SK-N-SH (cell line): ENCODE measurements at regions not wholly inside any gene's neighbourhood (a gene's known extent, or its start where the extent isn't known, plus 50 kb on each side); places are given as distances from the start of the nearest gene placed in this dataset.

Experiments
- CTCF ChIA-PET: fragments of 300-600, 350-600 bp; formaldehyde crosslinking; extraction: SDS; loops from one replicate; lab custom pipeline; 2021; lab: Yijun Ruan, JAX
- POLR2A ChIA-PET: fragments of 350-600 bp; sonication (Branson Sonifier 250); formaldehyde crosslinking; extraction: SDS; loops from one replicate; lab custom pipeline; 2020; ENCODE audit warnings: antibody characterized with exemption, inconsistent platforms; lab: Yijun Ruan, JAX
- DNase-seq: peaks from one replicate; pipeline ENCODE4 v3.0.0; 2012
- H2AFZ ChIP-seq: fragments of 200-600 bp; sonication (generic); 2 replicates; pipeline ENCODE4 v1.8.1; 2016; ENCODE audit warnings: antibody characterized with exemption, mild to moderate bottlenecking, low read depth
- H3F3A ChIP-seq: fragments of 200-600 bp; sonication (generic); replicated peaks from 2 replicates; pipeline ENCODE3; 2016; ENCODE audit warnings: antibody characterized with exemption, mild to moderate bottlenecking; ENCODE audit not compliant: insufficient read depth
- H3K27ac ChIP-seq, 2 experiments: fragments of 200-500 bp in 1 of 2; fragments of 200-600 bp in 1 of 2; sonication (Bioruptor generic) in 1 of 2; sonication (generic), shearing (Covaris generic) in 1 of 2; 2 replicates each; pipeline versions ENCODE4 v1.5.1 to v1.6.1; 2014 to 2016; ENCODE audit warnings: low read depth in 2 of 2, inconsistent platforms in 1 of 2, low read length in 1 of 2, mild to moderate bottlenecking in 1 of 2, mixed read lengths in 1 of 2
- H3K27me3 ChIP-seq: fragments of 200-600 bp; sonication (generic), shearing (Covaris generic); 2 replicates; pipeline ENCODE4 v1.6.1; 2016; ENCODE audit warnings: mixed run types; ENCODE audit not compliant: insufficient read depth
- H3K36me3 ChIP-seq, 2 experiments: fragments of 200-500 bp in 1 of 2; fragments of 200-600 bp in 1 of 2; sonication (Bioruptor generic) in 1 of 2; sonication (generic) in 1 of 2; replicated peaks in 1 of 2; 2 replicates each; pipeline versions ENCODE3 to v1.5.1; 2014 to 2016; ENCODE audit warnings: low read length in 1 of 2, mild to moderate bottlenecking in 1 of 2; ENCODE audit not compliant: insufficient read depth in 2 of 2, control insufficient read depth in 1 of 2
- H3K4me1 ChIP-seq, 2 experiments: fragments of 200-500 bp in 1 of 2; fragments of 200-600 bp in 1 of 2; sonication (Bioruptor generic) in 1 of 2; sonication (generic), shearing (Covaris generic) in 1 of 2; 2 replicates each; pipeline versions ENCODE4 v1.5.1 to v1.6.1; 2014 to 2016; ENCODE audit warnings: low read depth in 1 of 2, low read length in 1 of 2, mixed run types in 1 of 2; ENCODE audit not compliant: insufficient read depth in 2 of 2, control insufficient read depth in 1 of 2
- H3K4me2 ChIP-seq: fragments of 200-600 bp; sonication (generic), shearing (Covaris generic); 2 replicates; pipeline ENCODE4 v1.6.1; 2017; ENCODE audit warnings: mixed run types
- H3K4me3 ChIP-seq, 2 experiments: fragments of 200-500 bp in 1 of 2; fragments of 200-600 bp in 1 of 2; sonication (Bioruptor generic) in 1 of 2; sonication (generic), shearing (Covaris generic) in 1 of 2; 2 replicates each; pipeline versions ENCODE4 v1.5.1 to v1.8.1; 2014 to 2016; ENCODE audit warnings: low read depth in 2 of 2, inconsistent platforms in 1 of 2, low read length in 1 of 2, mild to moderate bottlenecking in 1 of 2, mixed read lengths in 1 of 2, moderate library complexity in 1 of 2
- H3K79me2 ChIP-seq: fragments of 200-600 bp; sonication (generic); 2 replicates; pipeline ENCODE4 v1.8.1; 2017; ENCODE audit warnings: mild to moderate bottlenecking; ENCODE audit not compliant: insufficient read depth
- H3K9ac ChIP-seq: fragments of 200-600 bp; sonication (generic); 2 replicates; pipeline ENCODE4 v1.6.1; 2017; ENCODE audit warnings: mixed run types
- H3K9me2 ChIP-seq: fragments of 200-600 bp; sonication (generic); 2 replicates; pipeline ENCODE4 v1.6.1; 2017; ENCODE audit warnings: mixed run types
- H3K9me3 ChIP-seq: fragments of 200-600 bp; sonication (generic); 2 replicates; pipeline ENCODE4 v1.6.1; 2017; ENCODE audit warnings: mixed run types, mild to moderate bottlenecking, moderate library complexity
- H4K20me1 ChIP-seq: fragments of 200-600 bp; sonication (generic); 2 replicates; pipeline ENCODE4 v1.6.1; 2017; ENCODE audit warnings: mild to moderate bottlenecking, mixed run types; ENCODE audit not compliant: insufficient read depth
- ELF1 ChIP-seq: IDR thresholded peaks from 2 replicates; pipeline ENCODE4 v1.4.0; 2012
- EZH2phosphoT487 ChIP-seq: fragments of 200-600 bp; sonication (generic); IDR thresholded peaks from 2 replicates; pipeline ENCODE4 v1.6.1; 2017; ENCODE audit warnings: low read depth, mixed run types, mild to moderate bottlenecking, antibody characterized with exemption, moderate library complexity, borderline replicate concordance
- FOSL2 ChIP-seq: IDR thresholded peaks from 2 replicates; pipeline ENCODE4 v1.4.0; 2012; ENCODE audit warnings: low read depth, mild to moderate bottlenecking, moderate library complexity, borderline replicate concordance
- FOXJ3 ChIP-seq: sonication (generic); formaldehyde crosslinking; IDR thresholded peaks from 2 replicates; pipeline ENCODE4 v1.5.1; 2020; ENCODE audit warnings: mild to moderate bottlenecking, missing genetic modification reagents
- GABPA ChIP-seq: IDR thresholded peaks from 2 replicates; pipeline ENCODE4 v1.4.0; 2012; ENCODE audit warnings: low read depth, mild to moderate bottlenecking
- IRF3 ChIP-seq: fragments of 150-350 bp; IDR thresholded peaks from 2 replicates; pipeline ENCODE4 v1.6.1; 2016; ENCODE audit warnings: mild to moderate bottlenecking, low read depth, low read length
- MAX ChIP-seq: IDR thresholded peaks from 2 replicates; pipeline ENCODE4 v1.4.0; 2012; ENCODE audit warnings: low read depth
- MEF2A ChIP-seq: IDR thresholded peaks from 2 replicates; pipeline ENCODE4 v1.4.0; 2012; ENCODE audit warnings: low read depth, borderline replicate concordance
- MXI1 ChIP-seq: IDR thresholded peaks from 2 replicates; pipeline ENCODE4 v1.6.1; 2012; ENCODE audit warnings: mild to moderate bottlenecking, low read depth, low read length, improper control_type of control experiment
- PBX3 ChIP-seq: IDR thresholded peaks from 2 replicates; pipeline ENCODE4; 2012
- POLR2AphosphoS5 ChIP-seq: IDR thresholded peaks from 2 replicates; pipeline ENCODE4 v1.6.1; 2012; ENCODE audit warnings: low read depth, low read length
- RAD21 ChIP-seq: IDR thresholded peaks from 2 replicates; pipeline ENCODE4 v1.6.1; 2012; ENCODE audit warnings: mild to moderate bottlenecking, low read length
- RCOR1 ChIP-seq: fragments of 150-350 bp; IDR thresholded peaks from 2 replicates; pipeline ENCODE4 v1.6.1; 2017; ENCODE audit warnings: antibody characterized with exemption, low read length
- RFX5 ChIP-seq: IDR thresholded peaks from 2 replicates; pipeline ENCODE4 v1.6.1; 2012; ENCODE audit warnings: mild to moderate bottlenecking, improper control_type of control experiment, low read length
- TCF12 ChIP-seq: IDR thresholded peaks from 2 replicates; pipeline ENCODE4 v1.4.0; 2012
- USF2 ChIP-seq: fragments of 150-350 bp; IDR thresholded peaks from 2 replicates; pipeline ENCODE4 v1.6.1; 2017; ENCODE audit warnings: antibody characterized with exemption, low read length, low read depth, borderline replicate concordance
- YY1 ChIP-seq: IDR thresholded peaks from 2 replicates; pipeline ENCODE4 v1.4.0; 2012; ENCODE audit warnings: low read depth, mild to moderate bottlenecking
- ZBTB33 ChIP-seq: IDR thresholded peaks from 2 replicates; pipeline ENCODE4 v1.4.0; 2012; ENCODE audit warnings: low read depth, borderline replicate concordance
- WGBS: methylation state at CpG from one replicate; pipeline ENCODE4 v1.1.6; 2017; ENCODE audit warnings: low lambda C conversion rate; 5-methylcytosine and 5-hydroxymethylcytosine counted together

- H3F3A ChIP-seq = peaks cover 10% of the 10 kb centered on the region
- H3K4me1 ChIP-seq = no peaks in the 10 kb centered on the region; a peak in 1 of 4 replicates
- no peaks in the 10 kb centered on the region for H4K20me1 ChIP-seq
- H3K36me3 ChIP-seq = no peaks in the 10 kb centered on the region
- POLR2A ChIA-PET = no interaction called here
- no peaks in the 10 kb centered on the region for H3K9me3 ChIP-seq
- CTCF ChIA-PET = no interaction called here
- H3K27me3 ChIP-seq = no peaks in the 10 kb centered on the region
- no peak for TF ChIP-seq RFX5
- no peak for TF ChIP-seq YY1
- TF ChIP-seq GABPA = no peak
- no peak for TF ChIP-seq ELF1
- TF ChIP-seq FOXJ3 (CRISPR knock-in tag) = no peak
- TF ChIP-seq TCF12 = no peak
- no peak for TF ChIP-seq EZH2phosphoT487
- no peak for TF ChIP-seq PBX3
- no peak for TF ChIP-seq MXI1
- no peak for TF ChIP-seq FOSL2
- TF ChIP-seq RAD21 = no peak
- H3K4me2 ChIP-seq = no peak overlapping the region
- H3K27ac ChIP-seq = no peak overlapping the region
- no peak overlapping the region for H2AFZ ChIP-seq
- no peaks in the 10 kb centered on the region for H3K79me2 ChIP-seq
- no peaks in the 10 kb centered on the region for H3K9me2 ChIP-seq
- H3K9ac ChIP-seq = no peak overlapping the region
- H3K4me3 ChIP-seq = no peak overlapping the region
- 38% methylated on average over 1 of the region's 1 CpG for WGBS
- no peak for DNase-seq
Measured at GRCh38 chr4:125498981-125499380, 184.2 kb downstream of the FAT4 start.

- Histone ChIP-seq H3K4me2 (no peak overlapping the region), H3K27ac (no peak overlapping the region), H4K20me1 (no peaks in the 10 kb centered on the region), H3F3A (peaks cover 10% of the 10 kb centered on the region), H2AFZ (no peak overlapping the region), H3K27me3 (no peaks in the 10 kb centered on the region), H3K9me2 (no peaks in the 10 kb centered on the region), H3K36me3 (no peaks in the 10 kb centered on the region), H3K4me1 (no peaks in the 10 kb centered on the region; a peak in 1 of 4 replicates), H3K9ac (no peak overlapping the region), H3K79me2 (no peaks in the 10 kb centered on the region), H3K4me3 (no peak overlapping the region), H3K9me3 (no peaks in the 10 kb centered on the region)
- POLR2A ChIA-PET = no interaction called here
- TF ChIP-seq IRF3 (no peak), MAX (no peak), RCOR1 (no peak), MEF2A (no peak), USF2 (no peak), ZBTB33 (no peak), EZH2phosphoT487 (no peak), POLR2AphosphoS5 (no peak)
- CTCF ChIA-PET = interaction anchor here (0.8 to 1.2 kb wide), 2 partner anchors 14 to 1097 kb away, joined by 3 read pairs; no protein-coding TSS in a partner anchor
- WGBS = 82% methylated on average over 3 of the region's 3 CpGs
- no peak for DNase-seq
Measured at GRCh38 chr4:125501090-125501489, 186.3 kb downstream of the FAT4 start.
